ENCODE measurements at regions not wholly inside any gene's neighbourhood (a gene's known extent, or its start where the extent isn't known, plus 50 kb on each side); places are given as distances from the start of the nearest gene placed in this dataset.

DNA sequence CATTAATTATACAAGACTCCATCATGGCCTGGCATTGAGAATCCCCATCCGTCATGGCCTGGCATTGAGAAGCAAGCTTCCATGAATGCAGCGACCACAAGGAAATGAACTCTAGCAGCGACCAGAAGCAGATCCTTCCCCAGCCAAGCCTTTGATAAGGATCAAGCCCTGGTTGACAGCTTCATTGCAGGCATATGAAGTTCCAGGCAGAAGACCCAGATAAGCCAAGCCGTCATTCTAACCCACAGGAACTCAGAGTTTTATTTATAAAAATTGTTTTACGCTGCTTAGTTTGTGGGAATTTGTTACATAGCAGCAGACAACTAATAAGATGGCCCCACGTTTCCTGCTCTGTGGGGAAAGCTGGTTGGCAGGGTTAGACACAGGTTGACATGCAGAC, 642.3 kb downstream of the GATA3 start:
- Histone ChIP-seq H3K14ac (replicated peaks; ENCODE audit: low read depth, low read length) (no peak overlapping the region), H3K27ac (ENCODE audit: insufficient read depth, low read length) (no peak overlapping the region), H3K4ac (ENCODE audit: low read depth, low read length) (no peak overlapping the region), H3K56ac (ENCODE audit: extremely low read depth, insufficient read depth, low read length) (no peak overlapping the region), H3K9ac (ENCODE audit: low read depth, low read length) (no peak overlapping the region), H3K79me1 (ENCODE audit: low read depth in 1 of 2, low read length in 2 of 2) (no peaks in the 10 kb centered on the region), H2AFZ (replicated peaks; ENCODE audit: low read length, poor library complexity) (no peak overlapping the region), H2AK5ac (ENCODE audit: low read depth, low read length) (no peak overlapping the region), H2BK5ac (ENCODE audit: low read depth, low read length, poor library complexity, severe bottlenecking) (no peak overlapping the region), H3K9me1 (ENCODE audit: insufficient read depth, low read length) (no peaks in the 10 kb centered on the region), H4K8ac (ENCODE audit: low read depth in 2 of 2, low read length in 2 of 2) (no peak overlapping the region), H3K23ac (ENCODE audit: low read depth, low read length) (no peak overlapping the region), H3K18ac (ENCODE audit: low read depth, low read length) (no peak overlapping the region), H3K4me2 (ENCODE audit: low read depth, low read length) (no peak overlapping the region), H2BK120ac (ENCODE audit: low read depth, low read length) (no peak overlapping the region), H3K4me3 (ENCODE audit: insufficient read depth, low read depth, low read length) (no peak overlapping the region), H2BK15ac (ENCODE audit: low read depth, low read length) (no peak overlapping the region), H3K9me3 (ENCODE audit: control insufficient read depth, insufficient read depth, low read length) (peaks cover 8% of the 10 kb centered on the region), H4K91ac (ENCODE audit: insufficient read depth, low read depth, low read length) (no peak overlapping the region), H2AK9ac (replicated peaks; ENCODE audit: low read depth, low read length, poor library complexity) (no peak overlapping the region), H3K27me3 (ENCODE audit: control insufficient read depth, insufficient read depth, low read length) (no peaks in the 10 kb centered on the region), H4K5ac (ENCODE audit: low read depth, low read length) (no peak overlapping the region), H4K20me1 (ENCODE audit: insufficient read depth, low read length) (no peaks in the 10 kb centered on the region), H3K36me3 (ENCODE audit: control insufficient read depth, insufficient read depth, low read length) (no peaks in the 10 kb centered on the region), H3K4me1 (ENCODE audit: control insufficient read depth, insufficient read depth, low read length) (no peaks in the 10 kb centered on the region), H2BK20ac (ENCODE audit: low read depth, low read length) (no peak overlapping the region)
- intact Hi-C loops (cut with micrococcal nuclease), result no loop called here
- dilution Hi-C loops (cut with HindIII; ENCODE audit: low sequenced_read_pairs, unreplicated experiment), result no loop called here
- no peak for DNase-seq
- TF ChIP-seq RAD21 (IDR thresholded peaks at IDR 0.05; ENCODE audit: low read length) (no peak), FOS (IDR thresholded peaks at IDR 0.05; ENCODE audit: low read depth, low read length) (no peak), MAFK (IDR thresholded peaks at IDR 0.05; ENCODE audit: low read depth, low read length) (no peak), RFX5 (IDR thresholded peaks at IDR 0.05; ENCODE audit: low read depth, low read length) (no peak), CHD1 (IDR thresholded peaks at IDR 0.05; ENCODE audit: low read depth, low read length) (no peak), CEBPB (IDR thresholded peaks at IDR 0.05; ENCODE audit: low read depth, low read length) (no peak), POLR2A (IDR thresholded peaks at IDR 0.05; ENCODE audit: low read depth, low read length) (no peak), RCOR1 (IDR thresholded peaks at IDR 0.05; ENCODE audit: insufficient replicate concordance, low read length) (no peak), NFE2L2 (IDR thresholded peaks at IDR 0.05; ENCODE audit: low read depth, low read length) (no peak), MXI1 (IDR thresholded peaks at IDR 0.05; ENCODE audit: borderline replicate concordance, low read depth, low read length) (no peak), SMC3 (IDR thresholded peaks at IDR 0.05; ENCODE audit: low read depth, low read length) (no peak), BHLHE40 (IDR thresholded peaks at IDR 0.05; ENCODE audit: low read depth, low read length) (no peak)
- TF ChIP-seq, protein P1, sequence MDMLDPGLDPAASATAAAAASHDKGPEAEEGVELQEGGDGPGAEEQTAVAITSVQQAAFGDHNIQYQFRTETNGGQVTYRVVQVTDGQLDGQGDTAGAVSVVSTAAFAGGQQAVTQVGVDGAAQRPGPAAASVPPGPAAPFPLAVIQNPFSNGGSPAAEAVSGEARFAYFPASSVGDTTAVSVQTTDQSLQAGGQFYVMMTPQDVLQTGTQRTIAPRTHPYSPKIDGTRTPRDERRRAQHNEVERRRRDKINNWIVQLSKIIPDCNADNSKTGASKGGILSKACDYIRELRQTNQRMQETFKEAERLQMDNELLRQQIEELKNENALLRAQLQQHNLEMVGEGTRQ (IDR thresholded peaks at IDR 0.05; ENCODE audit: low read depth, low read length), result no peak
- TF ChIP-seq, protein P2, sequence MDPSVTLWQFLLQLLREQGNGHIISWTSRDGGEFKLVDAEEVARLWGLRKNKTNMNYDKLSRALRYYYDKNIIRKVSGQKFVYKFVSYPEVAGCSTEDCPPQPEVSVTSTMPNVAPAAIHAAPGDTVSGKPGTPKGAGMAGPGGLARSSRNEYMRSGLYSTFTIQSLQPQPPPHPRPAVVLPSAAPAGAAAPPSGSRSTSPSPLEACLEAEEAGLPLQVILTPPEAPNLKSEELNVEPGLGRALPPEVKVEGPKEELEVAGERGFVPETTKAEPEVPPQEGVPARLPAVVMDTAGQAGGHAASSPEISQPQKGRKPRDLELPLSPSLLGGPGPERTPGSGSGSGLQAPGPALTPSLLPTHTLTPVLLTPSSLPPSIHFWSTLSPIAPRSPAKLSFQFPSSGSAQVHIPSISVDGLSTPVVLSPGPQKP (IDR thresholded peaks at IDR 0.05; ENCODE audit: borderline replicate concordance, low read depth, low read length), result no peak
- TF ChIP-seq, protein P3, sequence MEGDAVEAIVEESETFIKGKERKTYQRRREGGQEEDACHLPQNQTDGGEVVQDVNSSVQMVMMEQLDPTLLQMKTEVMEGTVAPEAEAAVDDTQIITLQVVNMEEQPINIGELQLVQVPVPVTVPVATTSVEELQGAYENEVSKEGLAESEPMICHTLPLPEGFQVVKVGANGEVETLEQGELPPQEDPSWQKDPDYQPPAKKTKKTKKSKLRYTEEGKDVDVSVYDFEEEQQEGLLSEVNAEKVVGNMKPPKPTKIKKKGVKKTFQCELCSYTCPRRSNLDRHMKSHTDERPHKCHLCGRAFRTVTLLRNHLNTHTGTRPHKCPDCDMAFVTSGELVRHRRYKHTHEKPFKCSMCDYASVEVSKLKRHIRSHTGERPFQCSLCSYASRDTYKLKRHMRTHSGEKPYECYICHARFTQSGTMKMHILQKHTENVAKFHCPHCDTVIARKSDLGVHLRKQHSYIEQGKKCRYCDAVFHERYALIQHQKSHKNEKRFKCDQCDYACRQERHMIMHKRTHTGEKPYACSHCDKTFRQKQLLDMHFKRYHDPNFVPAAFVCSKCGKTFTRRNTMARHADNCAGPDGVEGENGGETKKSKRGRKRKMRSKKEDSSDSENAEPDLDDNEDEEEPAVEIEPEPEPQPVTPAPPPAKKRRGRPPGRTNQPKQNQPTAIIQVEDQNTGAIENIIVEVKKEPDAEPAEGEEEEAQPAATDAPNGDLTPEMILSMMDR (conservative IDR thresholded peaks at IDR 0.05; ENCODE audit: low read depth, low read length), result no peak
- ChIA-PET POLR2A (ENCODE audit: unreplicated experiment) (no interaction called here), CTCF (interaction anchor here (0.6 kb wide), 1 partner anchor 30 kb away, joined by 3 read pairs; no protein-coding TSS in a partner anchor)
- no TSS peak for BruUV-seq (replicated peaks)
- no peak for ATAC-seq (ENCODE audit: low read depth)
- 60% methylated on average over 1 of the region's 6 CpGs; no CpG with 5 or more reads in 1 of the 2 experiments for WGBS, 2 experiments (ENCODE audit: extremely low coverage in 2 of 2, insufficient read length in 1 of 2)
- in situ Hi-C loops (cut with MboI; ENCODE audit: low sequenced_read_pairs), result no loop called here

Data from IMR-90 (cell line).